GM23338 (cell line): ENCODE measurements at regions not wholly inside any gene's neighbourhood (a gene's known extent, or its start where the extent isn't known, plus 50 kb on each side); places are given as distances from the start of the nearest gene placed in this dataset.

Experiments
- ATAC-seq: fragments of 200-7000 bp; cut with Tn5 transposase; 3 replicates; pipeline ENCODE4 v1.9.1; 2020
- DNase-seq: peaks from one replicate; pipeline ENCODE4 v3.0.0-alpha.2; 2015; ENCODE audit warnings: low spot score
- H2AFZ ChIP-seq: fragments of 200-600 bp; sonication (generic); 2 replicates; pipeline ENCODE4 v1.8.0; 2016; ENCODE audit warnings: antibody characterized with exemption, mild to moderate bottlenecking, moderate library complexity
- H3F3A ChIP-seq: fragments of 200-600 bp; sonication (generic); replicated peaks from 2 replicates; pipeline ENCODE4 v1.8.0; 2017; ENCODE audit warnings: antibody characterized with exemption, mixed run types, low read depth
- H3K27ac ChIP-seq: fragments of 200-600 bp; sonication (generic); 2 replicates; pipeline ENCODE4 v1.6.1; 2016; ENCODE audit warnings: low read depth
- H3K27me3 ChIP-seq: fragments of 200-600 bp; sonication (generic); 2 replicates; pipeline ENCODE4 v1.8.0; 2016; ENCODE audit warnings: mild to moderate bottlenecking, mixed run types, moderate library complexity; ENCODE audit not compliant: insufficient read depth
- H3K36me3 ChIP-seq: fragments of 200-600 bp; sonication (generic); 2 replicates; pipeline ENCODE4 v1.8.0; 2016; ENCODE audit warnings: mild to moderate bottlenecking; ENCODE audit not compliant: insufficient read depth
- H3K4me1 ChIP-seq: fragments of 200-600 bp; sonication (generic); 2 replicates; pipeline ENCODE4 v1.8.0; 2016; ENCODE audit warnings: mild to moderate bottlenecking, moderate library complexity; ENCODE audit not compliant: insufficient read depth
- H3K4me2 ChIP-seq: fragments of 200-600 bp; sonication (generic); 2 replicates; pipeline ENCODE4 v1.7.1; 2017; ENCODE audit warnings: mixed run types
- H3K4me3 ChIP-seq: fragments of 200-600 bp; sonication (generic); 2 replicates; pipeline ENCODE4 v1.6.1; 2016; ENCODE audit warnings: mixed run types
- H3K79me2 ChIP-seq: fragments of 200-600 bp; sonication (generic); replicated peaks from 2 replicates; pipeline ENCODE4 v1.8.0; 2017; ENCODE audit warnings: mild to moderate bottlenecking; ENCODE audit not compliant: insufficient read depth
- H3K9me2 ChIP-seq: fragments of 200-600 bp; sonication (generic); 2 replicates; pipeline ENCODE4 v1.8.0; 2017; ENCODE audit not compliant: insufficient read depth
- H4K20me1 ChIP-seq: fragments of 200-600 bp; sonication (generic); replicated peaks from 2 replicates; pipeline ENCODE4 v1.8.0; 2017; ENCODE audit warnings: mild to moderate bottlenecking; ENCODE audit not compliant: insufficient read depth
- H3K27ac Mint-ChIP-seq: 2 replicates; pipeline ENCODE4 v1.8.0; 2020; ENCODE audit warnings: inconsistent platforms, mild to moderate bottlenecking, moderate library complexity, mixed read lengths
- H3K27me3 Mint-ChIP-seq: 3 replicates; pipeline ENCODE4 v1.8.0; 2022; ENCODE audit warnings: low read depth, mild to moderate bottlenecking, moderate library complexity, mixed read lengths, inconsistent platforms; ENCODE audit not compliant: insufficient read depth, poor library complexity
- H3K36me3 Mint-ChIP-seq: 3 replicates; pipeline ENCODE4 v1.8.0; 2021; ENCODE audit warnings: low read depth, mild to moderate bottlenecking, inconsistent platforms, moderate library complexity, mixed read lengths
- H3K4me1 Mint-ChIP-seq: 3 replicates; pipeline ENCODE4 v1.8.0; 2020; ENCODE audit warnings: mild to moderate bottlenecking, inconsistent platforms, mixed read lengths
- H3K4me3 Mint-ChIP-seq: 3 replicates; pipeline ENCODE4 v1.8.0; 2021; ENCODE audit warnings: moderate library complexity, mild to moderate bottlenecking, inconsistent platforms, mixed read lengths
- H3K9me3 Mint-ChIP-seq: 3 replicates; pipeline ENCODE4 v1.8.0; 2020; ENCODE audit warnings: moderate library complexity, mild to moderate bottlenecking, inconsistent platforms, mixed read lengths
- CREB1 ChIP-seq: fragments of 250-450 bp; sonication (Bioruptor Pico); IDR thresholded peaks from 2 replicates; pipeline ENCODE4 v1.5.0; 2020; ENCODE audit warnings: low read depth, mild to moderate bottlenecking, moderate library complexity
- EZH2 ChIP-seq: fragments of 200-600 bp; sonication (generic); IDR thresholded peaks from one replicate; pipeline ENCODE4 v1.8.0; 2017; ENCODE audit warnings: antibody characterized with exemption, mild to moderate bottlenecking, low read depth; ENCODE audit not compliant: unreplicated experiment
- EZH2phosphoT487 ChIP-seq: fragments of 200-600 bp; sonication (generic); IDR thresholded peaks from one replicate; pipeline ENCODE4 v1.8.1; 2018; ENCODE audit warnings: antibody characterized with exemption; ENCODE audit not compliant: unreplicated experiment
- JUNB ChIP-seq: IDR thresholded peaks from one replicate; pipeline ENCODE4 v1.6.1; 2016; ENCODE audit warnings: antibody characterized with exemption; ENCODE audit not compliant: unreplicated experiment
- NANOG ChIP-seq: IDR thresholded peaks from 2 replicates; pipeline ENCODE4 v1.6.1; 2016; ENCODE audit warnings: antibody characterized with exemption, borderline replicate concordance
- POLR2AphosphoS5 ChIP-seq: IDR thresholded peaks from 2 replicates; pipeline ENCODE4 v1.6.1; 2016; ENCODE audit warnings: antibody characterized with exemption, low read depth
- STAT1 ChIP-seq: IDR thresholded peaks from one replicate; pipeline ENCODE4 v1.6.1; 2016; ENCODE audit warnings: antibody characterized with exemption; ENCODE audit not compliant: unreplicated experiment
- ZNF114 ChIP-seq: fragments of 250-450 bp; sonication (Bioruptor Pico); IDR thresholded peaks from 2 replicates; pipeline ENCODE4 v1.5.0; 2020; ENCODE audit warnings: mild to moderate bottlenecking, moderate library complexity
- ZNF331 ChIP-seq: fragments of 250-450 bp; sonication (Bioruptor Pico); IDR thresholded peaks from 2 replicates; pipeline ENCODE4 v1.5.0; 2020; ENCODE audit warnings: low read depth, mild to moderate bottlenecking, moderate library complexity
- TF ChIP-seq, protein P1 (sequence below), 2 experiments: fragments of 200-600 bp in 1 of 2; sonication (generic) in 1 of 2; conservative IDR thresholded peaks; 2 replicates each; pipeline versions ENCODE4 v1.5.1 to v1.6.1; 2016 to 2017; ENCODE audit warnings: antibody characterized with exemption in 2 of 2, low read depth in 2 of 2, mild to moderate bottlenecking in 2 of 2, moderate library complexity in 1 of 2
- TF ChIP-seq, protein P2 (sequence below): fragments of 250-450 bp; sonication (Bioruptor Pico); IDR thresholded peaks from 2 replicates; pipeline ENCODE4 v1.5.0; 2020; ENCODE audit warnings: mild to moderate bottlenecking, moderate library complexity
- TF ChIP-seq, protein P3 (sequence below): IDR thresholded peaks from 2 replicates; pipeline ENCODE4 v1.6.1; 2016; ENCODE audit warnings: antibody characterized with exemption
- TF ChIP-seq, protein P4 (sequence below): IDR thresholded peaks from one replicate; pipeline ENCODE4 v1.6.1; 2018; ENCODE audit warnings: antibody characterized with exemption; ENCODE audit not compliant: unreplicated experiment

DNA sequence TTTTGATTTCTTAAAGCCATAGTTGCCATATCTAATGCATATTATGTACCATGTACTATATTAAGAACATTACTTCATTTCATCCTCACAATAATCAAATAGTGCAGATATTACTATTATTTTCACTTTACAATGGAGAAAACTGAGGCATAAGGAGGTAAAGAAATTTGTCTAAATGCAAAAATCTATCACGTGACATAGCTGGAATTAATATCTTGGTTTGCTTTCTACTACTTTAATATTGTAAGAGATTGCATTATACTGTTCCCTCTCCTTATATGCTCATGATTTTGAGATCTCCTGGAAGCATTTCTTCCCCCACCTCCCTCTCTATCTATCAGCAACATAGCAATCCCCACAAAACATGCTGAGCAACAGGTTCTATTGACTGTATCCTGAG lies 330.8 kb upstream of the SPTLC3 start:
- Mint-ChIP-seq H3K9me3 (no peaks in the 10 kb centered on the region), H3K27me3 (peaks cover 2% of the 10 kb centered on the region), H3K4me3 (no peak overlapping the region), H3K4me1 (peaks cover 26% of the 10 kb centered on the region), H3K27ac (no peak overlapping the region), H3K36me3 (no peaks in the 10 kb centered on the region)
- no peak for ATAC-seq
- Histone ChIP-seq H3K4me2 (no peak overlapping the region), H3K27me3 (no peaks in the 10 kb centered on the region), H3K4me3 (no peak overlapping the region), H4K20me1 (no peaks in the 10 kb centered on the region), H3K79me2 (no peaks in the 10 kb centered on the region), H3K36me3 (no peaks in the 10 kb centered on the region), H3K9me2 (peaks cover 10% of the 10 kb centered on the region), H3K4me1 (peaks cover 15% of the 10 kb centered on the region), H2AFZ (no peak overlapping the region), H3F3A (no peaks in the 10 kb centered on the region), H3K27ac (no peak overlapping the region)
- DNase-seq, result no peak
- TF ChIP-seq CREB1, result no peak
- TF ChIP-seq, protein P1, sequence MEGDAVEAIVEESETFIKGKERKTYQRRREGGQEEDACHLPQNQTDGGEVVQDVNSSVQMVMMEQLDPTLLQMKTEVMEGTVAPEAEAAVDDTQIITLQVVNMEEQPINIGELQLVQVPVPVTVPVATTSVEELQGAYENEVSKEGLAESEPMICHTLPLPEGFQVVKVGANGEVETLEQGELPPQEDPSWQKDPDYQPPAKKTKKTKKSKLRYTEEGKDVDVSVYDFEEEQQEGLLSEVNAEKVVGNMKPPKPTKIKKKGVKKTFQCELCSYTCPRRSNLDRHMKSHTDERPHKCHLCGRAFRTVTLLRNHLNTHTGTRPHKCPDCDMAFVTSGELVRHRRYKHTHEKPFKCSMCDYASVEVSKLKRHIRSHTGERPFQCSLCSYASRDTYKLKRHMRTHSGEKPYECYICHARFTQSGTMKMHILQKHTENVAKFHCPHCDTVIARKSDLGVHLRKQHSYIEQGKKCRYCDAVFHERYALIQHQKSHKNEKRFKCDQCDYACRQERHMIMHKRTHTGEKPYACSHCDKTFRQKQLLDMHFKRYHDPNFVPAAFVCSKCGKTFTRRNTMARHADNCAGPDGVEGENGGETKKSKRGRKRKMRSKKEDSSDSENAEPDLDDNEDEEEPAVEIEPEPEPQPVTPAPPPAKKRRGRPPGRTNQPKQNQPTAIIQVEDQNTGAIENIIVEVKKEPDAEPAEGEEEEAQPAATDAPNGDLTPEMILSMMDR (conservative IDR thresholded peaks at IDR 0.05; ENCODE audit: low read depth in 2 of 2), result no peak
- no peak for TF ChIP-seq EZH2
- TF ChIP-seq, protein P2, sequence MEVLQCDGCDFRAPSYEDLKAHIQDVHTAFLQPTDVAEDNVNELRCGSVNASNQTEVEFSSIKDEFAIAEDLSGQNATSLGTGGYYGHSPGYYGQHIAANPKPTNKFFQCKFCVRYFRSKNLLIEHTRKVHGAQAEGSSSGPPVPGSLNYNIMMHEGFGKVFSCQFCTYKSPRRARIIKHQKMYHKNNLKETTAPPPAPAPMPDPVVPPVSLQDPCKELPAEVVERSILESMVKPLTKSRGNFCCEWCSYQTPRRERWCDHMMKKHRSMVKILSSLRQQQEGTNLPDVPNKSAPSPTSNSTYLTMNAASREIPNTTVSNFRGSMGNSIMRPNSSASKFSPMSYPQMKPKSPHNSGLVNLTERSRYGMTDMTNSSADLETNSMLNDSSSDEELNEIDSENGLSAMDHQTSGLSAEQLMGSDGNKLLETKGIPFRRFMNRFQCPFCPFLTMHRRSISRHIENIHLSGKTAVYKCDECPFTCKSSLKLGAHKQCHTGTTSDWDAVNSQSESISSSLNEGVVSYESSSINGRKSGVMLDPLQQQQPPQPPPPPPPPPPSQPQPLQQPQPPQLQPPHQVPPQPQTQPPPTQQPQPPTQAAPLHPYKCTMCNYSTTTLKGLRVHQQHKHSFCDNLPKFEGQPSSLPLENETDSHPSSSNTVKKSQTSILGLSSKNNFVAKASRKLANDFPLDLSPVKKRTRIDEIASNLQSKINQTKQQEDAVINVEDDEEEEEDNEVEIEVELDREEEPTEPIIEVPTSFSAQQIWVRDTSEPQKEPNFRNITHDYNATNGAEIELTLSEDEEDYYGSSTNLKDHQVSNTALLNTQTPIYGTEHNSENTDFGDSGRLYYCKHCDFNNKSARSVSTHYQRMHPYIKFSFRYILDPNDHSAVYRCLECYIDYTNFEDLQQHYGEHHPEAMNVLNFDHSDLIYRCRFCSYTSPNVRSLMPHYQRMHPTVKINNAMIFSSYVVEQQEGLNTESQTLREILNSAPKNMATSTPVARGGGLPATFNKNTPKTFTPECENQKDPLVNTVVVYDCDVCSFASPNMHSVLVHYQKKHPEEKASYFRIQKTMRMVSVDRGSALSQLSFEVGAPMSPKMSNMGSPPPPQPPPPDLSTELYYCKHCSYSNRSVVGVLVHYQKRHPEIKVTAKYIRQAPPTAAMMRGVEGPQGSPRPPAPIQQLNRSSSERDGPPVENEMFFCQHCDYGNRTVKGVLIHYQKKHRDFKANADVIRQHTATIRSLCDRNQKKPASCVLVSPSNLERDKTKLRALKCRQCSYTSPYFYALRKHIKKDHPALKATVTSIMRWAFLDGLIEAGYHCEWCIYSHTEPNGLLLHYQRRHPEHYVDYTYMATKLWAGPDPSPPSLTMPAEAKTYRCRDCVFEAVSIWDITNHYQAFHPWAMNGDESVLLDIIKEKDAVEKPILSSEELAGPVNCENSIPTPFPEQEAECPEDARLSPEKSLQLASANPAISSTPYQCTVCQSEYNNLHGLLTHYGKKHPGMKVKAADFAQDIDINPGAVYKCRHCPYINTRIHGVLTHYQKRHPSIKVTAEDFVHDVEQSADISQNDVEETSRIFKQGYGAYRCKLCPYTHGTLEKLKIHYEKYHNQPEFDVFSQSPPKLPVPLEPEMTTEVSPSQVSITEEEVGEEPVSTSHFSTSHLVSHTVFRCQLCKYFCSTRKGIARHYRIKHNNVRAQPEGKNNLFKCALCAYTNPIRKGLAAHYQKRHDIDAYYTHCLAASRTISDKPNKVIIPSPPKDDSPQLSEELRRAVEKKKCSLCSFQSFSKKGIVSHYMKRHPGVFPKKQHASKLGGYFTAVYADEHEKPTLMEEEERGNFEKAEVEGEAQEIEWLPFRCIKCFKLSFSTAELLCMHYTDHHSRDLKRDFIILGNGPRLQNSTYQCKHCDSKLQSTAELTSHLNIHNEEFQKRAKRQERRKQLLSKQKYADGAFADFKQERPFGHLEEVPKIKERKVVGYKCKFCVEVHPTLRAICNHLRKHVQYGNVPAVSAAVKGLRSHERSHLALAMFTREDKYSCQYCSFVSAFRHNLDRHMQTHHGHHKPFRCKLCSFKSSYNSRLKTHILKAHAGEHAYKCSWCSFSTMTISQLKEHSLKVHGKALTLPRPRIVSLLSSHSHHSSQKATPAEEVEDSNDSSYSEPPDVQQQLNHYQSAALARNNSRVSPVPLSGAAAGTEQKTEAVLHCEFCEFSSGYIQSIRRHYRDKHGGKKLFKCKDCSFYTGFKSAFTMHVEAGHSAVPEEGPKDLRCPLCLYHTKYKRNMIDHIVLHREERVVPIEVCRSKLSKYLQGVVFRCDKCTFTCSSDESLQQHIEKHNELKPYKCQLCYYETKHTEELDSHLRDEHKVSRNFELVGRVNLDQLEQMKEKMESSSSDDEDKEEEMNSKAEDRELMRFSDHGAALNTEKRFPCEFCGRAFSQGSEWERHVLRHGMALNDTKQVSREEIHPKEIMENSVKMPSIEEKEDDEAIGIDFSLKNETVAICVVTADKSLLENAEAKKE, result no peak
- TF ChIP-seq JUNB, result no peak
- TF ChIP-seq, protein P3, sequence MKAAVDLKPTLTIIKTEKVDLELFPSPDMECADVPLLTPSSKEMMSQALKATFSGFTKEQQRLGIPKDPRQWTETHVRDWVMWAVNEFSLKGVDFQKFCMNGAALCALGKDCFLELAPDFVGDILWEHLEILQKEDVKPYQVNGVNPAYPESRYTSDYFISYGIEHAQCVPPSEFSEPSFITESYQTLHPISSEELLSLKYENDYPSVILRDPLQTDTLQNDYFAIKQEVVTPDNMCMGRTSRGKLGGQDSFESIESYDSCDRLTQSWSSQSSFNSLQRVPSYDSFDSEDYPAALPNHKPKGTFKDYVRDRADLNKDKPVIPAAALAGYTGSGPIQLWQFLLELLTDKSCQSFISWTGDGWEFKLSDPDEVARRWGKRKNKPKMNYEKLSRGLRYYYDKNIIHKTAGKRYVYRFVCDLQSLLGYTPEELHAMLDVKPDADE, result no peak
- no peak for TF ChIP-seq ZNF331 (CRISPR knock-in tag)
- no peak for TF ChIP-seq ZNF114 (CRISPR knock-in tag)
- no peak for TF ChIP-seq EZH2phosphoT487
- TF ChIP-seq STAT1, result no peak
- TF ChIP-seq NANOG, result no peak
- TF ChIP-seq, protein P4, sequence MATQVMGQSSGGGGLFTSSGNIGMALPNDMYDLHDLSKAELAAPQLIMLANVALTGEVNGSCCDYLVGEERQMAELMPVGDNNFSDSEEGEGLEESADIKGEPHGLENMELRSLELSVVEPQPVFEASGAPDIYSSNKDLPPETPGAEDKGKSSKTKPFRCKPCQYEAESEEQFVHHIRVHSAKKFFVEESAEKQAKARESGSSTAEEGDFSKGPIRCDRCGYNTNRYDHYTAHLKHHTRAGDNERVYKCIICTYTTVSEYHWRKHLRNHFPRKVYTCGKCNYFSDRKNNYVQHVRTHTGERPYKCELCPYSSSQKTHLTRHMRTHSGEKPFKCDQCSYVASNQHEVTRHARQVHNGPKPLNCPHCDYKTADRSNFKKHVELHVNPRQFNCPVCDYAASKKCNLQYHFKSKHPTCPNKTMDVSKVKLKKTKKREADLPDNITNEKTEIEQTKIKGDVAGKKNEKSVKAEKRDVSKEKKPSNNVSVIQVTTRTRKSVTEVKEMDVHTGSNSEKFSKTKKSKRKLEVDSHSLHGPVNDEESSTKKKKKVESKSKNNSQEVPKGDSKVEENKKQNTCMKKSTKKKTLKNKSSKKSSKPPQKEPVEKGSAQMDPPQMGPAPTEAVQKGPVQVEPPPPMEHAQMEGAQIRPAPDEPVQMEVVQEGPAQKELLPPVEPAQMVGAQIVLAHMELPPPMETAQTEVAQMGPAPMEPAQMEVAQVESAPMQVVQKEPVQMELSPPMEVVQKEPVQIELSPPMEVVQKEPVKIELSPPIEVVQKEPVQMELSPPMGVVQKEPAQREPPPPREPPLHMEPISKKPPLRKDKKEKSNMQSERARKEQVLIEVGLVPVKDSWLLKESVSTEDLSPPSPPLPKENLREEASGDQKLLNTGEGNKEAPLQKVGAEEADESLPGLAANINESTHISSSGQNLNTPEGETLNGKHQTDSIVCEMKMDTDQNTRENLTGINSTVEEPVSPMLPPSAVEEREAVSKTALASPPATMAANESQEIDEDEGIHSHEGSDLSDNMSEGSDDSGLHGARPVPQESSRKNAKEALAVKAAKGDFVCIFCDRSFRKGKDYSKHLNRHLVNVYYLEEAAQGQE, result no peak
- no peak for TF ChIP-seq POLR2AphosphoS5
